NOMO-1 (cell line): ENCODE measurements at regions not wholly inside any gene's neighbourhood (a gene's known extent, or its start where the extent isn't known, plus 50 kb on each side); places are given as distances from the start of the nearest gene placed in this dataset.

ENCODE experiments used
- DNase-seq, 2 experiments: peaks; one replicate each; lab custom pipeline; 2025; ENCODE audit not compliant: unreplicated experiment in 2 of 2; lab: John Stamatoyannopoulos, UW

- DNase-seq = no peak
Measured at GRCh38 chr4:148779771-148780170, 337.6 kb upstream of the NR3C2 start.

DNA sequence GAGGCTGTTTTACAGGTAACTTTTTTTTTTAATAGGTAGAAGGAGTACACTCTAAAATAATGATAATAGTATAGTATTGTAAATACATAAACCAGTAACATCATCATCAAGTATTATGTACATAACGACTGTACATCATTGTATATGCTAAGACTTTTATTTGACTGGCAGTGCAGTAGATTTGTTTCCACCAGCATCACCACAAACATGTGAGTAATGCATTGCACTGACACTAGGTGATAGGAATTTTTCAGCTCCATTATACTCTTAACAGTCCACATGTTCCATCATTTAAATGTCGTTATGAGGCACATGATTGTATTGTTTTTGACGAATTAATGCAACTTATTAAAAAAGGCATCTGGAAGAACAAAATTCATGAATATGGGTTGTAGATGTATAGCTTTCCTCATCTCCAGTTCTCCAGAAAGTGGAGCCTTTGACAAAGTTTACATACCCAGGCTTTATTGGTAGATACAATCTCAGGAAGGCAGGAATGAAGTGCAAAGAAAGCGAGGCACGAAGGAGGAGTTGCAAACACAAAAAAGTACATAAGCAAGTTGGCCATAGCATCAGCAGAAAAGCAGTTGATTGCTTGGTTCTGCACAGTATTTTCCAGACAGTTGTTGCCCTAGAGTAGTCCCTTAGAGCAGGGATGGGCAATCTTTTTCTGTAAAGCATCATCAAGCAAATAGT is 336.9 kb upstream of the NR3C2 start:
- no peak for DNase-seq

GRCh38 chr4:148776941-148777340 is 334.7 kb upstream of the NR3C2 start:
- DNase-seq = no peak

DNA sequence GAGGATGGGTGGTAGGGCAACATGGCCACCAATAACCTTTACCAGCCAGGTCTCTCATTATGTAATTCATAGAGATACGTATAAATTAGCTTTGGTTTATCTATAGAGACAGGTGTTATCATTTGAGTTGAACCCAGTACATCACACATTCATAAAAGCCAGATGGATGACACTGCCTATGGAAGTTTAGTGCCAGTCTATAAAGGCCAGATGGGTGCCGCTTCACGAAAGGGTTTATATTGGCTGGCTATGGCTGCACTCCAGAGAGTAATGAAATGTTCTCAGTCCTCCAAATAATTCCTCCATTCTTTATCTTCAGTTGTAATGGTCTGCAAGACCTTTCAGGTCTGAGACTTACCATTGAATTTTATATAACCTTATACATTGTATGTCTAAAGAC is 331.9 kb upstream of the NR3C2 start:
- DNase-seq = no peak

- no peak for DNase-seq
Measured at GRCh38 chr4:148773313-148773712, 331.1 kb upstream of the NR3C2 start.

DNA sequence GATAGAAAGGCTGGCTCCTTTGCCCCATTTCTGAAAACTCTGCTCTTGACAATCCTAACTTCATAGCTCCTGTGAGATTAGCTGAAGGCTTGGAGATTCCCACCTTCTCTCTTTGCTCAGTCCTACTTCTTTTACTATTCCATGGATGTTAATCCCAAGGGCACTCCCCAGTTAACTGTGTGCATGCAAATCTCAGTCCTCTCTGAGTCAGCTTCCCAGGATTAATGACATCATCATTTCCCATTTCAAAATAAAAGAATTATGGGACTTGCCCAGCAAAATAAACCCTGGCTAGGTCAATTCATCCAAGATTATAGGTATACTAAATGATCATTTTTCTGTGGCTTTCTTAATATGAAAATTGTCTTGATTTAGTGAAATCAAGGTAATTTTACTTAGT is 328.6 kb upstream of the NR3C2 start:
- DNase-seq = no peak

DNA sequence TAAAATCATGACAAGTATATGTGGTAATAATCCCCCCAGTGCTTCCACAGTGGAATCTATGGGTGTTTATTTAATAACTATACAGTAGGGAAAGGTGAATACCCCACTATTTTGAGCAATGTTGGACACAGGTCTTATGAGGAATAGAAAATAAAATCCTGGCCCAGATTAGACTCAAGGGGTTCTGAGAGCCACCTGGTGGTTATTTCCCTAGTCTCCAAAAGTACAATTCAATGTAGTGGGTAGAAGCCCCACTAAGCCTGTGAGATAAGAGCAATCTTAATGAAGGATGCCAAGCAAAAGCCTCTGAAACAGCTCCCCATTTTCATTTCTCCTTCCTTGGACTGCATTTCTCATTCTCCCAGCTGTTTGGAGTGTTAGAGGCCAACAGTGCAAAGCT is 328.2 kb upstream of the NR3C2 start:
- no peak for DNase-seq

DNA sequence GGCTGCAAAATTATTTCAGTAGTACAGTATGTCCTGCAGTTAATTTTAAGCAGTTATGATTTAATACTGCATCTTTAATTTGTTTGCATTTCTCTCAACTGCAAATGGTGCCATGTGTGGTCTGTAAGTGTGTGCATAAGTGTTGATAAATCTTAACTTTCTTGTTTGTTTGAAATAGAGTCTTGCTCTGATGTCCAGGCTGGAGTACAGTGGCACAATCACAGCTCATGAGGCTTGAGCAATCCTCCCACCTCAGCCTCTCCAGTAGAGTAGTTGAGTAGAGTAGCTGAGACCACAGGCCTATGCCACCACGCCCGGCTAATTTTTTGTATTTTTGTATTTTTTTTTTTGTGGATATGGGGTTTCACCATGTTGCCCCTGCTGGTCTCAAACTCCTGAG is 322.5 kb upstream of the NR3C2 start:
- DNase-seq = no peak

DNA sequence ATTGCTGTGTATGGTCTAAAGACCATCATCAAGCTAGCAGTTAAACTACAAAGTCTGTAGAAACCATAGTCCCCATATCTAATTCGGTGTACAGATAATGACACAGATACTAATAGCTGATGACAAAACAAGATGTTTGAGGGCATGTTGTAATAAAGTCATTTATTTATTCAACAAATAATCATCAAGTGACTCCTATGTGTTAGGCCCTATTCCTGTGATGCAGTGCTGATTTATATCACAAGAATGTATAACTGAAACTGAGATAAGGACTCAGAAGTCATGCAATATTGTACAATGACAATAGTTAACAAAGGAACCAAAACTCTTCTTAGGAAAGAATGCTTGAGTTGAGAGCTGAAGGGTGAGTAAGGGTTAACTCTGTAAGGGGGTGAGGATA is 315.0 kb upstream of the NR3C2 start:
- no peak for DNase-seq

GRCh38 chr4:148749403-148749802 is 307.2 kb upstream of the NR3C2 start:
- no peak for DNase-seq

- no peak for DNase-seq
Measured at GRCh38 chr4:148747721-148748268, 305.6 kb upstream of the NR3C2 start.

- no peak for DNase-seq
Measured at GRCh38 chr4:148740701-148741100, 298.5 kb upstream of the NR3C2 start.

DNA sequence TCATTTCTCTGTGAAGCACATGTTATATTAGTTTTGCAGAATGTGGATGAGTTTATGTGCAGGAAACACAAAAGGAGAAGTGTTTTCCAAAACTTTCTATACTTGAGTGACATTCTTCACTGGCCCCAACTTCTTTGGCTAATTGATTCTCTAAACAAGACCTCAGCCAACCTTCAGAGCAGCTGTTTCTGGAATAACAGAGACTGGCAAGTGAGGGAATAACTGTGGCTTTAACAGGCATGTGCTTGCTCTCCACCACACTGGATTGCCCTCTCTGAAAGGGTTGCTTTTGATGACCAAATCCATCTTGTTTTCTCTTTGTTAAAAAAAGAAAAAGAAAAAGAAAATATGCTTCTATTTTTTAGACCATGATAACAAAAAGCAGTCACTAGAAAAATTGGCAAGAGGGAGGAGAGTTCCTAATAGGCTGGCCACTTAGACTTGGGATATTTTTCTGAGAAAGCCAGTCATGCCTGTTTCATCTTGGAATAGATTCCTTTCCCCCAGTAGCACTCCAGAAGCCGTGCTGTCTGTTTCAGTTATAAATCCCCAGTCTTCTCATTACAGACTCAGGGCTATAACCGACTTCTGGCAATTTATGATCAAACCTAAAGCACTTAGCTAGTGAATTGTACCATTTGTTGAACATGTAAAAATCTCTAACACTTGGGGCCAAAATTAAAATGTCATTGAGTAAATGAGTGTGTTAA is 295.0 kb upstream of the NR3C2 start:
- DNase-seq = no peak

- no peak for DNase-seq
Measured at GRCh38 chr4:148735432-148736155, 293.4 kb upstream of the NR3C2 start.

DNA sequence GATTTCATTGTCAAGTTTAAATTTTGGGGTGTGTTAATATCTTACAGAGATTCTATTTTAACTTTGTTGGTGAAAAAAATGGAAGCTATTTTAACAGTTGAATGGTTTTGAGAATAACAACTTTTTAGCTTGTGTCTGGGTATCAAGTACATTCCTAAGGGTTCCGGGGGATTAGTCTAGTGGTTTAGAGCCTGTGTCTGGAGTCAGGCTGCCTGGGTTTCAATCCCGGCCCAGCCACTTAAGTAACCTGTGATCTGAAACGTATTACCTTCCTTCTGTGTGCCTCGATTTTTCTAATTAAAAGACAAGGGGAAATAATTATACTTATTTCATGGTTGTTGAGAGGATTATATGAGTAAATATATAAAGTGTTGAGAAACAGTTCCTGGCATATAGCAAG is 288.6 kb upstream of the NR3C2 start:
- no peak for DNase-seq

- DNase-seq = no peak
Measured at GRCh38 chr4:148730082-148730640, 287.9 kb upstream of the NR3C2 start.

DNA sequence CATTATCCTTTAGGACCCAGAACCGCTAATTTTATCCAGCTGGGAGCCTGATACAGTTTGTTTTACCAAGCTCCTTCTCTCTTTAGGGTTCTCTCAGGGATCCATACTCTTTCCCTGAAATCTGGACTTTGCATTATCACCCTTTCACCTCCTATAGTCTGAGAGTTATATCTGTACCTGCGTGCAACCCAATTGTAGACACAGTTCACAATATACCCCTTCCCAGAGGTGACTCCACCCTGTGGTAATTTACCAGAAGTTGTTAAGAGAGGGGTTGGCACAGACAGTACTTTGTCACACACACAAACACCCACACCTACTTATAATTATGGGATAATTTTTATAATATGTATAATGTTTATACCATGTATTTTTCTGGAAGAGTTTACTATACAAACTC is 275.8 kb upstream of the NR3C2 start:
- DNase-seq = no peak

DNA sequence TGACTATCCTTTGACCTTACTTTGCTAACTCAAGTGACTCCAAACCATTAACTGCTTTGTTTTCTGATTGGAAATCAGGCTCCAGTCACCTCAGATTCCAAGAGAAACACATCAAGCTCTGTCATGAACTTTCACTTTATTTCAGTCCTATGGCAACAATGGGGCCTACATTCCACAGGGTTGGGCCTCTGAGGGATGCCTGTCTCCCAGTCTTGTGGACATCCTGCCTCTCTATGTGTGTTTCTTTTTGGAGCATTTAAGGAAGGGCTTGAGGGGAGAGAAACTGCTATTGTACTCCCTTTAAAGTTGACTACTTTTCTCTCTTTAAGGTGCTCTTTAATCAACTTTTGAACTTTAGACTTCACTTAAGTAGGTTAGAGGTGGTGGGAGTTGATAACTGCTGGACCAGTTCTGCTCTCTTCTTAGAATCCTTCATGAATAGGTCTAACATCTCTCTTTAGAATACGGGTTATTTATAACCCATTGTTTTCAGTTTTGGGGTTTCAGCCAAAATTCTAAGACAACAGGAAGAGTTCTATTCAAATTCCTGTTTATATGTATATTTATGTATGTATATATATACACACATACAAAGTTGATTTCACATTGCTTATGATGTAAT is 274.3 kb upstream of the NR3C2 start:
- DNase-seq = no peak

DNA sequence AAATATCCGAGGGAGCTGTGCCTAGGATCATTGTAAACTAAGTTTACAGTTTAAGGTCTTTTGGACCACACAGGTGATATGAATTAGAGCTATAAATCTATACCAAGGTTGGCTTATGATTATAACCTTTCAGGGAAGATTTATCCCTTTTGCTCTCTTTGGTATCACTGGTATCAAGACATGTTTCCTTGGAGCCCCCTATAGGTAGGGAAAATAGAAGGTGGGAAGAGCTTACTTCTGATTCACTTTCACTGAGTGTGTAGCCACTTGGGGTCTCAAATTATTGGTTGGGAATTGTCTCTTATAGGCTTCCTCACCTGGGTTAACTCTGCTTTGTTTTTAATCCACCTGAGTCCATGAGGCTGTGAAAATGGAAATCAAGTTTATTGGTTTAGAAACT is 262.1 kb upstream of the NR3C2 start:
- no peak for DNase-seq

DNA sequence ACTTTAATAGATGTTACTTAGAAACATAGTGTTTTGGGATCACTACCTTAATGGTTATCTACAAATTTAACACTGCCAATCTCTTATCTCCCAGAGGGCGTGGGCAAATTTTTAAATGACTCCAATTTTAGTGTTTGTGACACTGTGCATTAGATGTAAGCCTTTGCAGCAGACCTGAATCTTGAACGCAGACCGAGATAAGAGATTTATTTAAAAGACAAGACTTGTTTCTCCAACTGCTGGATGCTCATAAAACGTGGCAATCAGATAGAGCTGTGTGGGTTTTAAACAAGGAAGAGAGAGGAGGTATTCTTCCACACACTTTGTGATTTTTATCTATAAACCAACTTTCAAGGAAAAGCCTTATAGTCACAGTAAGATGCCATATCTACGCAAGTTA is 252.5 kb upstream of the NR3C2 start:
- DNase-seq = no peak
